Muscle of leg (tissue), 3 donors: ENCODE measurements at regions not wholly inside any gene's neighbourhood (a gene's known extent, or its start where the extent isn't known, plus 50 kb on each side); places are given as distances from the start of the nearest gene placed in this dataset.

ENCODE experiments used
- DNase-seq: peaks from one replicate; pipeline ENCODE4 v3.0.0; 2013
- H3K27ac ChIP-seq: one replicate; pipeline ENCODE4 v1.5.1; 2013; ENCODE audit warnings: mild to moderate bottlenecking, low read length, control low read depth
- H3K27me3 ChIP-seq: one replicate; pipeline ENCODE4 v1.6.1; 2013; ENCODE audit warnings: low read length; ENCODE audit not compliant: control insufficient read depth, insufficient read depth
- H3K36me3 ChIP-seq: one replicate; pipeline ENCODE4 v1.6.1; 2013; ENCODE audit warnings: low read length; ENCODE audit not compliant: control insufficient read depth, insufficient read depth
- H3K4me1 ChIP-seq: one replicate; pipeline ENCODE4 v1.6.1; 2013; ENCODE audit warnings: low read length; ENCODE audit not compliant: control insufficient read depth, insufficient read depth
- H3K4me3 ChIP-seq: one replicate; pipeline ENCODE4 v1.5.1; 2013; ENCODE audit warnings: low read length, control low read depth
- H3K9me3 ChIP-seq: replicated peaks from 2 replicates; pipeline ENCODE4 v1.6.1; 2013; ENCODE audit warnings: low read depth, low read length; ENCODE audit not compliant: control insufficient read depth
- WGBS: methylation state at CpG from one replicate; pipeline ENCODE4 v1.1.5; 2013; ENCODE audit warnings: missing lambda C conversion rate; ENCODE audit not compliant: insufficient coverage; 5-methylcytosine and 5-hydroxymethylcytosine counted together

- Histone ChIP-seq H3K36me3 (no peaks in the 10 kb centered on the region), H3K4me3 (no peak overlapping the region), H3K27ac (no peak overlapping the region), H3K27me3 (no peaks in the 10 kb centered on the region), H3K4me1 (no peaks in the 10 kb centered on the region), H3K9me3 (no peaks in the 10 kb centered on the region)
- DNase-seq, result no peak
- WGBS, result no CpG with 5 or more reads among the region's 2 CpGs
Observed at GRCh38 chr9:11708899-11709298, 984.3 kb upstream of the TYRP1 start.

- H3K9me3 ChIP-seq, result no peaks in the 10 kb centered on the region
- no peaks in the 10 kb centered on the region for H3K27me3 ChIP-seq
- no peak overlapping the region for H3K4me3 ChIP-seq
- no peaks in the 10 kb centered on the region for H3K4me1 ChIP-seq
- no CpG with 5 or more reads among the region's 1 CpG for WGBS
- H3K36me3 ChIP-seq, result no peaks in the 10 kb centered on the region
- H3K27ac ChIP-seq, result no peak overlapping the region
- DNase-seq, result no peak
Observed at GRCh38 chr9:11709567-11709966, 983.6 kb upstream of the TYRP1 start.

- no peaks in the 10 kb centered on the region for H3K4me1 ChIP-seq
- 86% methylated on average over 1 of the region's 2 CpGs for WGBS
- H3K9me3 ChIP-seq, result no peaks in the 10 kb centered on the region
- no peak for DNase-seq
- H3K27ac ChIP-seq, result no peak overlapping the region
- no peak overlapping the region for H3K4me3 ChIP-seq
- H3K36me3 ChIP-seq, result no peaks in the 10 kb centered on the region
- no peaks in the 10 kb centered on the region for H3K27me3 ChIP-seq
Observed at GRCh38 chr9:11713077-11713476, 980.1 kb upstream of the TYRP1 start.

- WGBS, result no CpG with 5 or more reads among the region's 3 CpGs
- no peaks in the 10 kb centered on the region for H3K36me3 ChIP-seq
- no peaks in the 10 kb centered on the region for H3K4me1 ChIP-seq
- DNase-seq, result no peak
- no peak overlapping the region for H3K27ac ChIP-seq
- H3K27me3 ChIP-seq, result no peaks in the 10 kb centered on the region
- H3K9me3 ChIP-seq, result no peaks in the 10 kb centered on the region
- no peak overlapping the region for H3K4me3 ChIP-seq
Observed at GRCh38 chr9:11722957-11723356, 970.2 kb upstream of the TYRP1 start.

GRCh38 chr9:11726659-11727058 is 966.5 kb upstream of the TYRP1 start:
- H3K4me1 ChIP-seq, result no peaks in the 10 kb centered on the region
- no peak overlapping the region for H3K4me3 ChIP-seq
- H3K27ac ChIP-seq, result no peak overlapping the region
- H3K9me3 ChIP-seq, result no peaks in the 10 kb centered on the region
- no peak for DNase-seq
- no peaks in the 10 kb centered on the region for H3K27me3 ChIP-seq
- no peaks in the 10 kb centered on the region for H3K36me3 ChIP-seq
- WGBS, result no CpG with 5 or more reads among the region's 1 CpG

GRCh38 chr9:11735391-11735790 is 957.8 kb upstream of the TYRP1 start:
- Histone ChIP-seq H3K36me3 (no peaks in the 10 kb centered on the region), H3K27ac (no peak overlapping the region), H3K9me3 (no peaks in the 10 kb centered on the region), H3K4me3 (no peak overlapping the region), H3K4me1 (no peaks in the 10 kb centered on the region), H3K27me3 (no peaks in the 10 kb centered on the region)
- DNase-seq, result no peak
- WGBS, result no CpG with 5 or more reads among the region's 1 CpG

GRCh38 chr9:11742471-11742870 is 950.7 kb upstream of the TYRP1 start:
- WGBS, result no CpG with 5 or more reads among the region's 1 CpG

GRCh38 chr9:11743356-11743755 is 949.8 kb upstream of the TYRP1 start:
- WGBS, result no CpG with 5 or more reads among the region's 2 CpGs
- Histone ChIP-seq H3K36me3 (no peaks in the 10 kb centered on the region), H3K27ac (no peak overlapping the region), H3K4me1 (no peaks in the 10 kb centered on the region), H3K27me3 (no peaks in the 10 kb centered on the region), H3K4me3 (no peak overlapping the region), H3K9me3 (no peaks in the 10 kb centered on the region)
- DNase-seq, result no peak

More at GRCh38 chr9:11742471-11742870, 950.7 kb upstream of the TYRP1 start:
- no peak for DNase-seq
- no peaks in the 10 kb centered on the region for H3K4me1 ChIP-seq
- H3K4me3 ChIP-seq, result no peak overlapping the region
- no peaks in the 10 kb centered on the region for H3K27me3 ChIP-seq
- H3K36me3 ChIP-seq, result no peaks in the 10 kb centered on the region
- H3K9me3 ChIP-seq, result no peaks in the 10 kb centered on the region
- no peak overlapping the region for H3K27ac ChIP-seq

GRCh38 chr9:11749396-11749795 is 943.8 kb upstream of the TYRP1 start:
- Histone ChIP-seq H3K4me1 (no peaks in the 10 kb centered on the region), H3K27ac (no peak overlapping the region), H3K9me3 (no peaks in the 10 kb centered on the region), H3K27me3 (no peaks in the 10 kb centered on the region), H3K36me3 (no peaks in the 10 kb centered on the region), H3K4me3 (no peak overlapping the region)
- no peak for DNase-seq
- WGBS, result no CpG with 5 or more reads among the region's 2 CpGs

GRCh38 chr9:11755951-11756350 is 937.2 kb upstream of the TYRP1 start:
- no peaks in the 10 kb centered on the region for H3K4me1 ChIP-seq
- no peaks in the 10 kb centered on the region for H3K36me3 ChIP-seq
- DNase-seq, result no peak
- H3K27me3 ChIP-seq, result no peaks in the 10 kb centered on the region
- no peaks in the 10 kb centered on the region for H3K9me3 ChIP-seq
- no peak overlapping the region for H3K4me3 ChIP-seq
- H3K27ac ChIP-seq, result no peak overlapping the region

GRCh38 chr9:11757408-11757807 is 935.8 kb upstream of the TYRP1 start:
- Histone ChIP-seq H3K36me3 (no peaks in the 10 kb centered on the region), H3K4me3 (no peak overlapping the region), H3K27me3 (no peaks in the 10 kb centered on the region), H3K9me3 (no peaks in the 10 kb centered on the region), H3K4me1 (no peaks in the 10 kb centered on the region), H3K27ac (no peak overlapping the region)
- no CpG with 5 or more reads among the region's 3 CpGs for WGBS
- no peak for DNase-seq
